A549 (cell line): ENCODE measurements at regions not wholly inside any gene's neighbourhood (a gene's known extent, or its start where the extent isn't known, plus 50 kb on each side); places are given as distances from the start of the nearest gene placed in this dataset.

ENCODE experiments used
- ATAC-seq, 2 experiments: fragments of 200-7000 bp in 1 of 2; fragments of >200 bp in 1 of 2; cut with Nextera tagmentation in 1 of 2; cut with Tn5 transposase in 1 of 2; 3 replicates each; pipeline versions ENCODE4 v1.8.0 to v1.9.1; 2018 to 2020; ENCODE audit warnings: mild to moderate bottlenecking in 1 of 2, moderate library complexity in 1 of 2
- CTCF ChIA-PET: fragments of 300-600 bp; sonication (Branson Sonifier 250); formaldehyde crosslinking; extraction: SDS; loops from one replicate; lab custom pipeline; 2021; ENCODE audit warnings: antibody characterized with exemption, inconsistent platforms; lab: Yijun Ruan, JAX
- POLR2A ChIA-PET: fragments of 350-600 bp; formaldehyde crosslinking; extraction: SDS; loops from one replicate; lab custom pipeline; 2021; ENCODE audit warnings: antibody characterized with exemption, inconsistent platforms; lab: Yijun Ruan, JAX
- DNase-seq, 2 experiments: peaks; one replicate each; pipeline versions ENCODE4 v3.0.0 to v3.0.0-alpha.2; 2011 to 2016; ENCODE audit warnings: low read depth in 1 of 2, low spot score in 1 of 2
- FAIRE-seq: peaks from 2 replicates; lab custom pipeline; 2011; peaks lifted over from hg19 to GRCh38; lab: Jason Lieb, UNC
- H3K27ac ChIP-seq, 2 experiments: fragments of >200 bp; sonication (Bioruptor Twin); formaldehyde crosslinking; 3 replicates each; pipeline ENCODE4 v1.5.1; 2016 to 2017
- H3K4me1 ChIP-seq: fragments of >200 bp; sonication (Bioruptor Twin); formaldehyde crosslinking; 3 replicates; pipeline ENCODE4 v1.6.1; 2016
- H3K4me2 ChIP-seq: fragments of >200 bp; sonication (Bioruptor Twin); formaldehyde crosslinking; 3 replicates; pipeline ENCODE4 v1.6.1; 2016
- H3K4me3 ChIP-seq: fragments of >200 bp; sonication (Bioruptor Twin); formaldehyde crosslinking; 3 replicates; pipeline ENCODE4 v1.5.1; 2016
- H3K9me3 ChIP-seq: fragments of >200 bp; sonication (Bioruptor Twin); formaldehyde crosslinking; 3 replicates; pipeline ENCODE4 v1.6.1; 2016
- CBX8 ChIP-seq: fragments of 200-600 bp; sonication (generic); IDR thresholded peaks from 2 replicates; pipeline ENCODE4 v1.6.1; 2016
- EHF ChIP-seq: fragments of 250-450 bp; sonication (Bioruptor Pico); IDR thresholded peaks from 2 replicates; pipeline ENCODE4 v1.5.0; 2020; ENCODE audit warnings: mild to moderate bottlenecking
- ESRRA ChIP-seq: fragments of 150-350 bp; IDR thresholded peaks from 2 replicates; pipeline ENCODE4 v1.6.1; 2014; ENCODE audit warnings: mild to moderate bottlenecking, low read length, borderline replicate concordance
- FOSB ChIP-seq: fragments of 250-450 bp; sonication (Bioruptor Pico); IDR thresholded peaks from 2 replicates; pipeline ENCODE4 v1.5.0; 2020; ENCODE audit warnings: mild to moderate bottlenecking, moderate library complexity
- FOSL2 ChIP-seq, 2 experiments: fragments of 450-650 bp in 1 of 2; fragments of >200 bp in 1 of 2; sonication (Bioruptor Twin) in 1 of 2; formaldehyde crosslinking; IDR thresholded peaks; 2 replicates each; pipeline versions ENCODE4 v1.5.0 to v1.6.1; 2016 to 2020; ENCODE audit warnings: mild to moderate bottlenecking in 1 of 2, moderate library complexity in 1 of 2
- FOXS1 ChIP-seq: fragments of 250-450 bp; sonication (Bioruptor Pico); IDR thresholded peaks from 2 replicates; pipeline ENCODE4 v1.5.0; 2020; ENCODE audit warnings: mild to moderate bottlenecking, moderate library complexity
- HDAC2 ChIP-seq: fragments of 200-600 bp; sonication (generic); IDR thresholded peaks from 2 replicates; pipeline ENCODE4 v1.6.1; 2016
- HEYL ChIP-seq: fragments of 250-450 bp; sonication (Bioruptor Pico); IDR thresholded peaks from 2 replicates; pipeline ENCODE4 v1.8.0; 2021; ENCODE audit warnings: mild to moderate bottlenecking, moderate library complexity
- HOXA7 ChIP-seq: fragments of 250-450 bp; sonication (Bioruptor Pico); IDR thresholded peaks from 2 replicates; pipeline ENCODE4 v1.5.0; 2020; ENCODE audit warnings: mild to moderate bottlenecking, moderate library complexity
- HOXB13 ChIP-seq: fragments of 250-450 bp; sonication (Bioruptor Pico); IDR thresholded peaks from 2 replicates; pipeline ENCODE4 v1.5.0; 2020; ENCODE audit warnings: low read depth, mild to moderate bottlenecking, moderate library complexity
- HOXB5 ChIP-seq: fragments of 250-450 bp; sonication (Bioruptor Pico); IDR thresholded peaks from 2 replicates; pipeline ENCODE4 v1.5.0; 2020; ENCODE audit warnings: mild to moderate bottlenecking, moderate library complexity
- JUN ChIP-seq, 2 experiments: fragments of >200 bp; sonication (Bioruptor Twin); formaldehyde crosslinking; IDR thresholded peaks; 2 replicates in 1 of 2; 3 replicates in 1 of 2; pipeline ENCODE4 v1.6.1; 2016 to 2017
- JUNB ChIP-seq: fragments of >200 bp; sonication (Bioruptor Twin); formaldehyde crosslinking; IDR thresholded peaks from 2 replicates; pipeline ENCODE4 v1.6.1; 2016
- KDM1A ChIP-seq: fragments of 200-600 bp; sonication (generic); IDR thresholded peaks from 2 replicates; pipeline ENCODE4 v1.6.1; 2016; ENCODE audit warnings: low read depth, mild to moderate bottlenecking
- MAFK ChIP-seq: fragments of 450-650 bp; IDR thresholded peaks from 2 replicates; pipeline ENCODE4 v1.6.1; 2014; ENCODE audit not compliant: partially characterized antibody
- MAZ ChIP-seq: fragments of 150-350 bp; IDR thresholded peaks from 2 replicates; pipeline ENCODE4 v1.6.1; 2014; ENCODE audit warnings: antibody characterized with exemption, low read depth, low read length, borderline replicate concordance
- NPAS2 ChIP-seq: fragments of 250-450 bp; sonication (Bioruptor Pico); IDR thresholded peaks from 2 replicates; pipeline ENCODE4 v1.8.0; 2022; ENCODE audit warnings: mild to moderate bottlenecking, moderate library complexity, borderline replicate concordance
- PHF8 ChIP-seq: fragments of 200-600 bp; sonication (generic); IDR thresholded peaks from 2 replicates; pipeline ENCODE4 v1.6.1; 2016; ENCODE audit warnings: low read depth, mild to moderate bottlenecking, antibody characterized with exemption, moderate library complexity, borderline replicate concordance
- POLR2AphosphoS2 ChIP-seq: conservative IDR thresholded peaks from 2 replicates; pipeline ENCODE4 v1.6.1; 2012; ENCODE audit warnings: low read length, improper control_type of control experiment, inconsistent platforms
- RCOR1 ChIP-seq: fragments of 150-350 bp; IDR thresholded peaks from 2 replicates; pipeline ENCODE4 v1.6.1; 2014; ENCODE audit warnings: antibody characterized with exemption, low read length, low read depth
- RFX5 ChIP-seq: fragments of 450-650 bp; IDR thresholded peaks from 2 replicates; pipeline ENCODE4 v1.7.1; 2014; ENCODE audit warnings: antibody characterized with exemption, mild to moderate bottlenecking, moderate library complexity
- RNF2 ChIP-seq: fragments of 200-600 bp; sonication (generic); IDR thresholded peaks from 2 replicates; pipeline ENCODE4 v1.6.1; 2016; ENCODE audit warnings: low read depth, mild to moderate bottlenecking, antibody characterized with exemption, moderate library complexity, borderline replicate concordance
- ZSCAN20 ChIP-seq: fragments of 250-450 bp; sonication (Bioruptor Pico); IDR thresholded peaks from 2 replicates; pipeline ENCODE4 v1.8.0; 2022; ENCODE audit warnings: mild to moderate bottlenecking, moderate library complexity
- WGBS: methylation state at CpG from one replicate; pipeline ENCODE4 v1.1.6; 2017; ENCODE audit errors: missing lambda C conversion rate; 5-methylcytosine and 5-hydroxymethylcytosine counted together
- TF ChIP-seq, protein P1 (sequence below): fragments of >200 bp; sonication (Bioruptor Twin); formaldehyde crosslinking; IDR thresholded peaks from 3 replicates; pipeline ENCODE4 v1.5.1; 2016
- TF ChIP-seq, protein P2 (sequence below): IDR thresholded peaks from 2 replicates; pipeline ENCODE4 v1.6.1; 2012
- TF ChIP-seq, protein P3 (sequence below): IDR thresholded peaks from 2 replicates; pipeline ENCODE4 v1.6.1; 2012; ENCODE audit warnings: low read depth, borderline replicate concordance

DNA sequence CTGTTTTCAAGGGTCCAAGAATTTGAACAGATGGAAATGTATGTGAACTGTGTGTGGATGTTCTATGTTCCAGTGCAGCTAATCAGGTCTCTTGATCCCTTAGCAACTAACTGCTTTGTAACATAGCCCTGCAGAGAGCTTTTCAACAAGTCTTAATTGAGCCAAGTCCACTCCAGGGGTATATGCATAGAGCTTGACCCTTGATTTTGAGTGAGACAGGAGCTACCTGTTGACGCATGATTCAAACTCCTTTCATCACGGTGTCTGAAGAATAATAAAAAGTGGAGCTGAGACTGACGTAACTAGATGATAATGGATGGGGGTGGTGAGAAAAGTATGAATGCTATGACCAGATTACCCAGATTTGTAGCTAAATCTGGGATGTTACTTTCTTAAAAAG is 93.3 kb upstream of the CCDC54 start:
- ChIA-PET POLR2A (no interaction called here), CTCF (interaction anchor here (0.9 to 4.9 kb wide), 4 partner anchors 11 to 146 kb away, joined by 3 to 41 read pairs (median 10); no protein-coding TSS in a partner anchor)

DNA sequence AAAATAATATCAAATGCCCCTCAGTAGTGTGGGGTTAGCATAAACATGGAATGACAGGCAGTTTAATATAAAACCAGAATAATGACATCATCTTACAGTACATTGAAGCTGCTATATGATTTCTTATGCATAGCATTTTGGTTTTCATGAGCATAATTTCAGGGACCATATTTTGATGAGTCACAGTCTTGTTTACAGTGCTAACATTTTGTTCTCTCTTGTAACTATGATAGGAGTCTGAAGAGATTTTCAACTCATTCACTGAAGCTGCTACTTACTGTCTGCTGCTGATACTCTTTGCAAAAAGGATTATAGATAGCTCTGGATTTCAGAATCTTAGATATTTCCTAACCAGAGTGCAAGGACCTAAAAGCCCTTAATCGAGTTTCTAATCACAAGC is 92.6 kb upstream of the CCDC54 start:
- Histone ChIP-seq H3K9me3 (no peaks in the 10 kb centered on the region), H3K4me3 (no peak overlapping the region), H3K4me2 (peak overlapping the region; percentile 32; the same call in 1 of the 3 replicates), H3K4me1 (peaks cover 14% of the 10 kb centered on the region; the same call in 2 of the 3 replicates), H3K27ac (peak overlapping the region in 1 of 2 experiments; percentile 42; a peak in 1 of 6 replicates)
- no peak for FAIRE-seq
- POLR2A ChIA-PET: no interaction called here
- ATAC-seq: no peak
- CTCF ChIA-PET: interaction anchor here (0.9 to 4.9 kb wide), 5 partner anchors 9 to 145 kb away, joined by 3 to 41 read pairs (median 5); no protein-coding TSS in a partner anchor
- TF ChIP-seq MAFK (peak; percentile 58), POLR2AphosphoS2 (no peak), FOSL2 (IDR thresholded peaks at IDR 0.05) (no peak), FOSL2 (CRISPR knock-in tag; IDR thresholded peaks at IDR 0.05) (peak; percentile 46)
- WGBS: 0% methylated on average over 1 of the region's 1 CpG
- DNase-seq: no peak

More for the DNA sequence above, 93.3 kb upstream of the CCDC54 start:
- Histone ChIP-seq H3K4me3 (no peak overlapping the region), H3K9me3 (no peaks in the 10 kb centered on the region), H3K4me2 (peak overlapping the region; percentile 32; the same call in 1 of the 3 replicates), H3K27ac (peak overlapping the region in 1 of 2 experiments; percentile 25; a peak in 1 of 6 replicates), H3K4me1 (peaks cover 14% of the 10 kb centered on the region; the same call in 2 of the 3 replicates)
- no peak for DNase-seq
- ATAC-seq: no peak
- 86% methylated on average over 3 of the region's 3 CpGs for WGBS
- TF ChIP-seq NPAS2 (CRISPR knock-in tag): no peak
- TF ChIP-seq, protein P1, sequence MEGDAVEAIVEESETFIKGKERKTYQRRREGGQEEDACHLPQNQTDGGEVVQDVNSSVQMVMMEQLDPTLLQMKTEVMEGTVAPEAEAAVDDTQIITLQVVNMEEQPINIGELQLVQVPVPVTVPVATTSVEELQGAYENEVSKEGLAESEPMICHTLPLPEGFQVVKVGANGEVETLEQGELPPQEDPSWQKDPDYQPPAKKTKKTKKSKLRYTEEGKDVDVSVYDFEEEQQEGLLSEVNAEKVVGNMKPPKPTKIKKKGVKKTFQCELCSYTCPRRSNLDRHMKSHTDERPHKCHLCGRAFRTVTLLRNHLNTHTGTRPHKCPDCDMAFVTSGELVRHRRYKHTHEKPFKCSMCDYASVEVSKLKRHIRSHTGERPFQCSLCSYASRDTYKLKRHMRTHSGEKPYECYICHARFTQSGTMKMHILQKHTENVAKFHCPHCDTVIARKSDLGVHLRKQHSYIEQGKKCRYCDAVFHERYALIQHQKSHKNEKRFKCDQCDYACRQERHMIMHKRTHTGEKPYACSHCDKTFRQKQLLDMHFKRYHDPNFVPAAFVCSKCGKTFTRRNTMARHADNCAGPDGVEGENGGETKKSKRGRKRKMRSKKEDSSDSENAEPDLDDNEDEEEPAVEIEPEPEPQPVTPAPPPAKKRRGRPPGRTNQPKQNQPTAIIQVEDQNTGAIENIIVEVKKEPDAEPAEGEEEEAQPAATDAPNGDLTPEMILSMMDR: no peak
- TF ChIP-seq ESRRA: no peak
- TF ChIP-seq CBX8: no peak
- TF ChIP-seq PHF8: no peak
- no peak for TF ChIP-seq HOXB5 (CRISPR knock-in tag)
- no peak for TF ChIP-seq KDM1A
- FAIRE-seq: peak; percentile 49

DNA sequence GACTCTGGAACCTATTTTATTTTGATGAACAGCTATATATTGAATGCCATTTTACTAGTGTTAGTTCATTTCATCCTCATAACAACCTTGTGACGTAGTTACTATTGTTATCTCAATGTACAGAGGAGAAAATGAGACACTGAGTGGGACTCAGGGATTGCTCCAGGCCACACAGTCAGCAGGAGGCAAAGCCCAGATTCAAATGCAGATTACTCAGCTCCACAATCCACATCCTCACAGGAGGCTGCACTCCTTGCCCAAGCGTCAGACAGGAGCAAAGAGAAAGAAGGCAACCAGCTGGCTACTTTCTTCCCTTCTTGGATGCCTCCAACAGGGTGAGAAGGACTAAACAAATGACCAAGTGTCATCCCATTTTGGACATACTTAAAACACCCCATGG is 92.0 kb upstream of the CCDC54 start:
- no peak for FAIRE-seq
- DNase-seq: no peak
- ChIA-PET CTCF (interaction anchor here (0.7 to 4.9 kb wide), 5 partner anchors 10 to 1143 kb away, joined by 3 to 41 read pairs (median 5); no protein-coding TSS in a partner anchor), POLR2A (no interaction called here)
- Histone ChIP-seq H3K4me3 (no peak overlapping the region), H3K4me1 (peaks cover 14% of the 10 kb centered on the region; the same call in 2 of the 3 replicates), H3K9me3 (no peaks in the 10 kb centered on the region), H3K27ac (peak overlapping the region in 1 of 2 experiments; percentile 42; a peak in 1 of 6 replicates), H3K4me2 (peak overlapping the region; percentile 32; the same call in 1 of the 3 replicates)
- ATAC-seq: no peak
- TF ChIP-seq, protein P2, sequence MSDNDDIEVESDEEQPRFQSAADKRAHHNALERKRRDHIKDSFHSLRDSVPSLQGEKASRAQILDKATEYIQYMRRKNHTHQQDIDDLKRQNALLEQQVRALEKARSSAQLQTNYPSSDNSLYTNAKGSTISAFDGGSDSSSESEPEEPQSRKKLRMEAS: no peak
- no peak for TF ChIP-seq EHF (CRISPR knock-in tag)
- no peak for TF ChIP-seq RCOR1
- no peak for TF ChIP-seq ZSCAN20 (CRISPR knock-in tag)
- no peak for TF ChIP-seq HDAC2
- TF ChIP-seq HOXA7: no peak
- TF ChIP-seq, protein P3, sequence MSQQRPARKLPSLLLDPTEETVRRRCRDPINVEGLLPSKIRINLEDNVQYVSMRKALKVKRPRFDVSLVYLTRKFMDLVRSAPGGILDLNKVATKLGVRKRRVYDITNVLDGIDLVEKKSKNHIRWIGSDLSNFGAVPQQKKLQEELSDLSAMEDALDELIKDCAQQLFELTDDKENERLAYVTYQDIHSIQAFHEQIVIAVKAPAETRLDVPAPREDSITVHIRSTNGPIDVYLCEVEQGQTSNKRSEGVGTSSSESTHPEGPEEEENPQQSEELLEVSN: no peak
- no peak for TF ChIP-seq NPAS2 (CRISPR knock-in tag)
- TF ChIP-seq JUNB: no peak
- no peak for TF ChIP-seq FOXS1
- no peak for TF ChIP-seq RFX5
- no peak for TF ChIP-seq HOXB5 (CRISPR knock-in tag)
- TF ChIP-seq FOSB (CRISPR knock-in tag): no peak
- no peak for TF ChIP-seq RNF2
- TF ChIP-seq KDM1A: no peak
- no peak for TF ChIP-seq JUN (IDR thresholded peaks at IDR 0.05)
- no peak for TF ChIP-seq HEYL (CRISPR knock-in tag)
- TF ChIP-seq MAZ: no peak
- TF ChIP-seq HOXB13 (CRISPR knock-in tag): no peak
- 70% methylated on average over 2 of the region's 2 CpGs for WGBS
